GM12892 (cell line): ENCODE measurements at regions not wholly inside any gene's neighbourhood (a gene's known extent, or its start where the extent isn't known, plus 50 kb on each side); places are given as distances from the start of the nearest gene placed in this dataset.

Experiments used
- POLR2A ChIP-seq: IDR thresholded peaks from 2 replicates; pipeline ENCODE4 v1.6.1; 2011; ENCODE audit warnings: low read depth, low read length, control low read depth
- POLR2AphosphoS5 ChIP-seq: IDR thresholded peaks from 2 replicates; pipeline ENCODE4 v1.6.1; 2011; ENCODE audit warnings: low read depth, low read length, control low read depth
- TAF1 ChIP-seq: IDR thresholded peaks from 2 replicates; pipeline ENCODE4 v1.6.1; 2011; ENCODE audit warnings: low read depth, mild to moderate bottlenecking, control low read depth, low read length, borderline replicate concordance

DNA sequence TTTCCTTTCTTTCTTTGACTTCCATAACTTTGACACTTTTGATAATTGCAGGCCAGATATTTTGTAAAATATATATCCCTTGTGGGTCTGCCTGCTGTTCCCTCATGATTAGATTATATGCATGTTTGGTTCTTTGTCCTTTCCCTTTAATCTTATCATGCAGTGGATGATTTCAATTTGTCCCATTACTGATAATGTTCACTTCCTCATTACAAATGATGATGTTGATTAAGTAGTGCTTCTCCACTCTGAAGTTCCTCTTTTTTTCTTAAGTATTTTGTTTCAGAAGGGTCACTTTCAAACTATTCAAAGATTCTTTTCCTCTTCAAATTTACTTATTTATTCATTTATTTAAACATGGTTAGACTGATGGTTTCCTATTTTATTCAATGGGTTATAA lies 898.1 kb downstream of the XPNPEP1 start:
- TF ChIP-seq POLR2AphosphoS5 (no peak), POLR2A (no peak), TAF1 (no peak)
